ENCODE measurements at regions not wholly inside any gene's neighbourhood (a gene's known extent, or its start where the extent isn't known, plus 50 kb on each side); places are given as distances from the start of the nearest gene placed in this dataset.

GRCh38 chr20:54879393-54879792, 404.0 kb downstream of the DOK5 start:
- DNase-seq (ENCODE audit: low read depth in 2 of 3, low spot score in 2 of 3) = no peak

GRCh38 chr20:54875307-54875706, 399.9 kb downstream of the DOK5 start:
- DNase-seq (ENCODE audit: low read depth in 2 of 3, low spot score in 2 of 3) = no peak

- DNase-seq (ENCODE audit: low read depth in 2 of 3, low spot score in 2 of 3) = no peak
Observed at GRCh38 chr20:54874718-54875117, 399.3 kb downstream of the DOK5 start.

GRCh38 chr20:54872440-54872839, 397.0 kb downstream of the DOK5 start:
- no peak for DNase-seq (ENCODE audit: low read depth in 2 of 3, low spot score in 2 of 3)

GRCh38 chr20:54869765-54870164, 394.4 kb downstream of the DOK5 start:
- no peak for DNase-seq (ENCODE audit: low read depth in 2 of 3, low spot score in 2 of 3)

- no peak for DNase-seq (ENCODE audit: low read depth in 2 of 3, low spot score in 2 of 3)
Observed at GRCh38 chr20:54865273-54865672, 389.9 kb downstream of the DOK5 start.

- DNase-seq (ENCODE audit: low read depth in 2 of 3, low spot score in 2 of 3) = no peak
Observed at GRCh38 chr20:54860716-54861115, 385.3 kb downstream of the DOK5 start.

- DNase-seq (ENCODE audit: low read depth in 2 of 3, low spot score in 2 of 3) = no peak
Observed at GRCh38 chr20:54856202-54856601, 380.8 kb downstream of the DOK5 start.

- no peak for DNase-seq (ENCODE audit: low read depth in 2 of 3, low spot score in 2 of 3)
Observed at GRCh38 chr20:54849741-54850140, 374.3 kb downstream of the DOK5 start.

- DNase-seq (ENCODE audit: low read depth in 2 of 3, low spot score in 2 of 3) = no peak
Observed at GRCh38 chr20:54848984-54849538, 373.7 kb downstream of the DOK5 start.

GRCh38 chr20:54848262-54848661, 372.9 kb downstream of the DOK5 start:
- DNase-seq (ENCODE audit: low read depth in 2 of 3, low spot score in 2 of 3) = no peak

GRCh38 chr20:54846948-54847347, 371.6 kb downstream of the DOK5 start:
- DNase-seq (ENCODE audit: low read depth in 2 of 3, low spot score in 2 of 3) = no peak

- DNase-seq (ENCODE audit: low read depth in 2 of 3, low spot score in 2 of 3) = no peak
Observed at GRCh38 chr20:54844346-54844745, 369.0 kb downstream of the DOK5 start.

GRCh38 chr20:54843865-54844264, 368.5 kb downstream of the DOK5 start:
- DNase-seq (ENCODE audit: low read depth in 2 of 3, low spot score in 2 of 3) = no peak

GRCh38 chr20:54843431-54843830, 368.0 kb downstream of the DOK5 start:
- no peak for DNase-seq (ENCODE audit: low read depth in 2 of 3, low spot score in 2 of 3)

GRCh38 chr20:54839224-54839623, 363.8 kb downstream of the DOK5 start:
- no peak for DNase-seq (ENCODE audit: low read depth in 2 of 3, low spot score in 2 of 3)

GRCh38 chr20:54837226-54837625, 361.8 kb downstream of the DOK5 start:
- DNase-seq (ENCODE audit: low read depth in 2 of 3, low spot score in 2 of 3) = no peak

GRCh38 chr20:54822386-54822785, 347.0 kb downstream of the DOK5 start:
- no peak for DNase-seq (ENCODE audit: low read depth in 2 of 3, low spot score in 2 of 3)

- DNase-seq (ENCODE audit: low read depth in 2 of 3, low spot score in 2 of 3) = no peak
Observed at GRCh38 chr20:54820392-54820791, 345.0 kb downstream of the DOK5 start.

- DNase-seq (ENCODE audit: low read depth in 2 of 3, low spot score in 2 of 3) = no peak
Observed at GRCh38 chr20:54806462-54806861, 331.1 kb downstream of the DOK5 start.

- DNase-seq (ENCODE audit: low read depth in 2 of 3, low spot score in 2 of 3) = no peak
Observed at GRCh38 chr20:54794874-54795273, 319.5 kb downstream of the DOK5 start.

GRCh38 chr20:54794110-54794509, 318.7 kb downstream of the DOK5 start:
- no peak for DNase-seq (ENCODE audit: low read depth in 2 of 3, low spot score in 2 of 3)

- DNase-seq (ENCODE audit: low read depth in 2 of 3, low spot score in 2 of 3) = no peak
Observed at GRCh38 chr20:54793291-54793992, 318.0 kb downstream of the DOK5 start.

Data from hematopoietic multipotent progenitor cell (in vitro differentiated cells).